ENCODE measurements at regions not wholly inside any gene's neighbourhood (a gene's known extent, or its start where the extent isn't known, plus 50 kb on each side); places are given as distances from the start of the nearest gene placed in this dataset.

DNA sequence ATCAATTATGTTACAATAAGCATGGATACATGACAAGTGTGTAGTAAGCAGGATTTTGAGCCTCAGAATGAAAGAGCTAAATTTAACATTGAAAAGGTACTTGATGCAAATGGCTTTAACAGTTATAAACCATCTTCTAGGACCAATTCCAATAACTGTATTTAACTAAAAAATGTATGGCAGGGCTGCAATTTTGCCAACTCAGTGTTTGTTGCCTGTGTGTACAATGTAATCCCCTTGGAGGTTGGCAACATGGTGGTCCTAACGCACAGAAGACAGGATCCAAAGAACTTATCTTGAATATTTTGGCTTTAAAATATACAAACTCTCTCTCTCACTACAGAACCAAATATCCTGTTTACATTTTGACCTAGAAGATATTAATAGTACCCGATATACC lies 2314.1 kb downstream of the LRRC4C start:
- Histone ChIP-seq H3K9me3 (ENCODE audit: control insufficient read depth in 1 of 2, insufficient read depth in 1 of 2, low read depth in 1 of 2, low read length in 2 of 2) (peaks cover 4 to 15% of the 10 kb centered on the region in 2 experiments; a peak in 2 of 4 replicates), H3K9ac (ENCODE audit: low read length) (no peak overlapping the region), H2AFZ (ENCODE audit: low read depth, low read length, poor library complexity, severe bottlenecking) (no peak overlapping the region), H3K36me3 (ENCODE audit: control insufficient read depth in 1 of 2, insufficient read depth in 2 of 2, low read length in 2 of 2) (no peaks in the 10 kb centered on the region), H3K27me3 (ENCODE audit: insufficient read depth, low read length) (no peaks in the 10 kb centered on the region), H3K4me1 (ENCODE audit: control insufficient read depth in 1 of 2, insufficient read depth in 2 of 2, low read length in 2 of 2) (no peaks in the 10 kb centered on the region), H3K27ac (ENCODE audit: low read depth, low read length) (no peak overlapping the region), H3K4me2 (ENCODE audit: low read length) (no peak overlapping the region), H3K9me2 (ENCODE audit: insufficient read depth) (no peaks in the 10 kb centered on the region), H3K4me3 (replicated peaks in 1 of 2; ENCODE audit: low read depth in 1 of 2, low read length in 2 of 2) (no peak overlapping the region), H3K79me2 (ENCODE audit: insufficient read depth, low read length) (no peaks in the 10 kb centered on the region), H4K20me1 (ENCODE audit: insufficient read depth) (no peaks in the 10 kb centered on the region)
- intact Hi-C loops (cut with micrococcal nuclease) = no loop called here
- DNase-seq (ENCODE audit: low read depth, low spot score) (no peak), ATAC-seq (no peak)
- BruUV-seq (replicated peaks) = no TSS peak
- TF ChIP-seq CEBPB (IDR thresholded peaks at IDR 0.05; ENCODE audit: low read depth) = no peak
- ChIA-PET CTCF (no interaction called here), RAD21 (ENCODE audit: low non-redundant PET in 1 of 2, low total read pairs in 2 of 2, uncharacterized antibody in 2 of 2, unreplicated experiment in 2 of 2) (no interaction called here), POLR2A (no interaction called here)

DNA sequence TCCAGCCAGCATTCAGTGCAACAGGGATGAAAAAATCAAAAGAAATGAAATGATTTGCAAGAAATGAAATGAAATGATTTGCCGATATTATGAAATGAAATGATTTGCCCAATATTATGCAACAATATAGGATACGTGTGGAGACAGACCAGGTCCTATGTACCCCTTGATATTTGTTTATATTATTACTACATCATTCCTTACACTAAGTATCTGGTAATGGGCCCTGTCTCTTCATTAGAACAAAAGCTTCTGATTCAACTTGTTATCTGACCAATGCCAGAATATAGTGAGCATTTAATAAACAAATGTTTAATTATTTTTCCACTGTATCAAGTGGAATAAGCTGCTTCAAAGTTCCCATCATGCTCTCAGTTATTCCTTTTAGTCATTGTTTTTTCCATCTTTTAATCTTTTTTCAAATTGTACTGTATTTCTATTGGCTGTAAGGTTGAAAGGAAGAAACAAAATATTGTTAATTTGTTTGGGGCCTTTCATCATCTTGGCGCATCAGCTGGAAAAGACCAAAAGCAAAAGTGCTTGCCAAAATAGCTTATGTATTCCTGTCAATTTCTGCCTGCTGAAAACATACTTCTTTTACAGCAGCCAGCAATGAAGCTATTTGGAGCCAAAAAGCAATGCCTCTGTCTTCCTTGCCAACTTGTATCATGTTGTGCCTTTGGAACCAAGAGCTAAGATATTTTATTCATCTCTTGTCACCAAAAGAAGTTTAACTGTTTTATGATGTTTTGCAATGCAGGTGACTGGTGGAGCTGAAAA lies 2314.9 kb downstream of the LRRC4C start:
- ATAC-seq = no peak
- Histone ChIP-seq H3K4me1 (ENCODE audit: control insufficient read depth in 1 of 2, insufficient read depth in 2 of 2, low read length in 2 of 2) (no peaks in the 10 kb centered on the region), H3K79me2 (ENCODE audit: insufficient read depth, low read length) (no peaks in the 10 kb centered on the region), H3K4me3 (replicated peaks in 1 of 2; ENCODE audit: low read depth in 1 of 2, low read length in 2 of 2) (no peak overlapping the region), H3K27me3 (ENCODE audit: insufficient read depth, low read length) (no peaks in the 10 kb centered on the region), H3K9me3 (ENCODE audit: control insufficient read depth in 1 of 2, insufficient read depth in 1 of 2, low read depth in 1 of 2, low read length in 2 of 2) (peaks cover 4 to 15% of the 10 kb centered on the region in 2 experiments; a peak in 2 of 4 replicates), H2AFZ (ENCODE audit: low read depth, low read length, poor library complexity, severe bottlenecking) (no peak overlapping the region), H4K20me1 (ENCODE audit: insufficient read depth) (no peaks in the 10 kb centered on the region), H3K4me2 (ENCODE audit: low read length) (no peak overlapping the region), H3K27ac (ENCODE audit: low read depth, low read length) (no peak overlapping the region), H3K36me3 (ENCODE audit: control insufficient read depth in 1 of 2, insufficient read depth in 2 of 2, low read length in 2 of 2) (no peaks in the 10 kb centered on the region), H3K9me2 (ENCODE audit: insufficient read depth) (no peaks in the 10 kb centered on the region), H3K9ac (ENCODE audit: low read length) (no peak overlapping the region)
- ChIA-PET RAD21 (ENCODE audit: low non-redundant PET in 1 of 2, low total read pairs in 2 of 2, uncharacterized antibody in 2 of 2, unreplicated experiment in 2 of 2) (no interaction called here), POLR2A (no interaction called here), CTCF (no interaction called here)
- DNase-seq (ENCODE audit: low read depth, low spot score) = no peak
- intact Hi-C loops (cut with micrococcal nuclease) = no loop called here
- no TSS peak for BruUV-seq (replicated peaks)
- TF ChIP-seq JUND (IDR thresholded peaks at IDR 0.05) (no peak), ZNF274 (IDR thresholded peaks at IDR 0.05; ENCODE audit: low read depth, low read length) (no peak), YY1 (IDR thresholded peaks at IDR 0.05; ENCODE audit: extremely low read depth, insufficient replicate concordance, low read depth, low read length) (no peak), SIN3A (IDR thresholded peaks at IDR 0.05; ENCODE audit: low read depth) (no peak), FOSL1 (IDR thresholded peaks at IDR 0.05; ENCODE audit: low read depth) (no peak), ELF1 (IDR thresholded peaks at IDR 0.05; ENCODE audit: borderline replicate concordance, low read depth) (no peak), SRF (IDR thresholded peaks at IDR 0.05; ENCODE audit: low read depth) (no peak), CEBPB (IDR thresholded peaks at IDR 0.05; ENCODE audit: low read depth) (no peak), EGR1 (IDR thresholded peaks at IDR 0.05; ENCODE audit: low read depth) (no peak), EZH2 (IDR thresholded peaks at IDR 0.05) (no peak), POLR2A (IDR thresholded peaks at IDR 0.05; ENCODE audit: borderline replicate concordance, extremely low read depth, insufficient read depth, insufficient read length) (no peak), EZH2phosphoT487 (IDR thresholded peaks at IDR 0.05; ENCODE audit: borderline replicate concordance) (no peak), ZFX (IDR thresholded peaks at IDR 0.05) (no peak), POLR2AphosphoS5 (IDR thresholded peaks at IDR 0.05; ENCODE audit: low read depth, low read length) (no peak)
- TF ChIP-seq, protein P1, sequence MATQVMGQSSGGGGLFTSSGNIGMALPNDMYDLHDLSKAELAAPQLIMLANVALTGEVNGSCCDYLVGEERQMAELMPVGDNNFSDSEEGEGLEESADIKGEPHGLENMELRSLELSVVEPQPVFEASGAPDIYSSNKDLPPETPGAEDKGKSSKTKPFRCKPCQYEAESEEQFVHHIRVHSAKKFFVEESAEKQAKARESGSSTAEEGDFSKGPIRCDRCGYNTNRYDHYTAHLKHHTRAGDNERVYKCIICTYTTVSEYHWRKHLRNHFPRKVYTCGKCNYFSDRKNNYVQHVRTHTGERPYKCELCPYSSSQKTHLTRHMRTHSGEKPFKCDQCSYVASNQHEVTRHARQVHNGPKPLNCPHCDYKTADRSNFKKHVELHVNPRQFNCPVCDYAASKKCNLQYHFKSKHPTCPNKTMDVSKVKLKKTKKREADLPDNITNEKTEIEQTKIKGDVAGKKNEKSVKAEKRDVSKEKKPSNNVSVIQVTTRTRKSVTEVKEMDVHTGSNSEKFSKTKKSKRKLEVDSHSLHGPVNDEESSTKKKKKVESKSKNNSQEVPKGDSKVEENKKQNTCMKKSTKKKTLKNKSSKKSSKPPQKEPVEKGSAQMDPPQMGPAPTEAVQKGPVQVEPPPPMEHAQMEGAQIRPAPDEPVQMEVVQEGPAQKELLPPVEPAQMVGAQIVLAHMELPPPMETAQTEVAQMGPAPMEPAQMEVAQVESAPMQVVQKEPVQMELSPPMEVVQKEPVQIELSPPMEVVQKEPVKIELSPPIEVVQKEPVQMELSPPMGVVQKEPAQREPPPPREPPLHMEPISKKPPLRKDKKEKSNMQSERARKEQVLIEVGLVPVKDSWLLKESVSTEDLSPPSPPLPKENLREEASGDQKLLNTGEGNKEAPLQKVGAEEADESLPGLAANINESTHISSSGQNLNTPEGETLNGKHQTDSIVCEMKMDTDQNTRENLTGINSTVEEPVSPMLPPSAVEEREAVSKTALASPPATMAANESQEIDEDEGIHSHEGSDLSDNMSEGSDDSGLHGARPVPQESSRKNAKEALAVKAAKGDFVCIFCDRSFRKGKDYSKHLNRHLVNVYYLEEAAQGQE (IDR thresholded peaks at IDR 0.05; ENCODE audit: low read depth) = no peak
- TF ChIP-seq, protein P2, sequence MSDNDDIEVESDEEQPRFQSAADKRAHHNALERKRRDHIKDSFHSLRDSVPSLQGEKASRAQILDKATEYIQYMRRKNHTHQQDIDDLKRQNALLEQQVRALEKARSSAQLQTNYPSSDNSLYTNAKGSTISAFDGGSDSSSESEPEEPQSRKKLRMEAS (IDR thresholded peaks at IDR 0.05) = no peak
- TF ChIP-seq, protein P3, sequence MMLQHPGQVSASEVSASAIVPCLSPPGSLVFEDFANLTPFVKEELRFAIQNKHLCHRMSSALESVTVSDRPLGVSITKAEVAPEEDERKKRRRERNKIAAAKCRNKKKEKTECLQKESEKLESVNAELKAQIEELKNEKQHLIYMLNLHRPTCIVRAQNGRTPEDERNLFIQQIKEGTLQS (IDR thresholded peaks at IDR 0.05) = no peak
